ENCODE measurements at regions not wholly inside any gene's neighbourhood (a gene's known extent, or its start where the extent isn't known, plus 50 kb on each side); places are given as distances from the start of the nearest gene placed in this dataset.
A peak's percentile ranks its signal among the peaks of the same experiment; 100 is the strongest.

- no peak for DNase-seq (ENCODE audit: low read depth)
Observed at GRCh38 chr16:86401126-86401525, 109.2 kb upstream of the FOXF1 start.

DNA sequence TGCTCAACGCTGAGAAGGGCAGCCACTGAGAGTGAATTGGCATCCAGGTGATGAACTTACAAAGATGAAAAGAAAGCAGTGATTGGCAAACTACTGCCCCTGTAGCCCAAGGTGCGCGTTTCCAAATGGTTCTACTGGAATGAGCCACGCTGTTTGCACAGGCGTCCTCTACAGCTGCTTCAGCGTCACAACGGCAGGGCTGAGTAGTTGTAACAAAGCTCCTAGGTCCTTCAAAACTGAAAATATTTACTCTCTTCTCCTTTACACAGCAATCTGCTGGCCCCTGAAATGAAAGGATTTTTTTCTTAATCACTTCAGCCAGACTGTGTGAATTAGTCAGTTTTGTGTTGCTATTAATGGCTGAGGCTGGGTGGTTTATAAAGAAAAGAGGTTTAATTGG, 107.2 kb upstream of the FOXF1 start:
- no peak for DNase-seq (ENCODE audit: low read depth)

DNA sequence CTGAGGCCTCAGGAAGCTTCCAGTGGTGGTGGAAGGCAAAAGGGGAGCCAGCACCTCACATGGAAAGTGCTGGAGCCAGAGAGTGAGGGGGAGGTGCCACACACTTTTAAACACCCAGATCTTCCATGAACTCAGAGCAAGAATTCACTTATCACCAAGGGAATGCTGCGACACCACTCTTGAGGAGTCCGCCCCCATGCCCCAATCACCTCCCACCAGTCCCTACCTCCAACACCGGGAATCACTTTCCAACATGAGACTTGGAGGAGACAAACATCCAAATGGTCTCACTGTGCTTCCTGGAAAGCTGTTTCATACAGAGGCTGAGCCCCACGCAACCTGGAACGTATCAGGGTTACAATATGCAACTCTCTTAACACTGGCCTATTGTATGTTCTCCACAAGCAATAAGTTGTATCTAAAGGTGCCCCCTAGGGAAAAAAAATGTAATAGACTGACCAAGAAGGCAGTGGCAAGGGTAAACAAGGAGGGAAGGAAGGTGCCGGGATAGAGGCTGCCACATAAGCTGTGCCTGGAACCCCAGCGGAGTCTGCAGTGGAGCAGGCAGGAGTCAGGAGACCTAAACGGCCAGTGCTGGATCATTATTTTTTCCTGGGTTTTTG, 106.7 kb upstream of the FOXF1 start:
- peak; percentile 53 for DNase-seq (ENCODE audit: low read depth)

DNA sequence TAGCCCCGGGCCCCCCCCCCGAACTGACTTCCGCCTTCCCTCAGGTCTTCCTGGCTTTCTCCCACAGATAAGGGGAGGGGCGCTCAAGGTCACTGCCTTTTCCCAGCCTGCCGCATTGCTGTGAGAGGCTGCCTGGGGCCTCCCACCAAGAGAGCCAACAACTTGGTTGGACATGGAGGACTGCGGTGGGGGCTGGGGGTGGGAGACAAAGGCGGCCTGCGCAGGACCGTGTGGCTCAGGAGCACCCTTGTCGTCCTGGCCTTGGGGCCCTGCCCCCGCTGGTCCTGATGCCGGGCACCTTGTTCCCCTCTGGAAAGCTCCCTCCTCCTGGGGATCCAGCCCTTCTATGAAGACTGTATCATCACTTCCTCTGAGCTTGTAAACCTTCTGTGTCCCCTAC, 105.6 kb upstream of the FOXF1 start:
- no peak for DNase-seq (ENCODE audit: low read depth)

GRCh38 chr16:86405319-86405718, 105.0 kb upstream of the FOXF1 start:
- DNase-seq (ENCODE audit: low read depth), result no peak

DNA sequence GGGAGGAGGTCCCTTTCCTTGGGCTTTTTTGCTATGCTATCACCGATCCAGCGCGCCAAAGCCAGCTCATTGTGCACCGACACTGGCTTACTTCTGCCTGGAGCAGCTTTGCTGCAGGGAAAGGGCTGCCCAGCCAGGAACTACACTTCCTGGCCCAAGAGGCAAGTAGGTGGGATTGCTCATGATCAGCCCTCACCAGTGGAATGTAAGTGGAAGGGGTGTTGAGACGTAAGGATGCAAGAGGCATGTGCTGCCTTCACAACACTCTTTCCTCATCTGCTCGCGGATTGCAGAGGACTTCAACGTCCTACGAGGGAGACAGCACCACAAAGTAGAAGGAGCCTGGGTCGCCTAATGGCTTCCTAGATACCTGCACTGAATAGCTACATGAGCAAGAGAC, 104.3 kb upstream of the FOXF1 start:
- no peak for DNase-seq (ENCODE audit: low read depth)

DNA sequence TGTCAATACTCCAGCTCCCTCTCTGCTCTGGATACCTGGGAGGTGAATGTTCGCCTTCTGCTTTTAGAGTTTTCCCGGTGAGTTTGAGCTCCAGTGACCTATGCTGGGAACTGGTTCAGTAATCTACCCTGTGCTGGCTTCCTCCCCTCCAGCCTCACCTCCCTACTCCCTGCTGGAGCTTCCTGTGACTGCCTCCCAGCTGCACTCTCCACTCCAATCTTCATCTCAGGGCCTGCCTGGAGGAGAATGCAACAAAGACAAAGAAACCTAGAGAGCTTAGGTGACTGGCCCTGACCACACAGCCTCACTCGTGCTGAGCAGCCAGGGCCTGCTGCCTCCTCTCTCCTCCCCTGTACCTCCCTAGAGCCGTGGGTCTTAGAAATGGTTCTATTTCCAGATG, 101.6 kb upstream of the FOXF1 start:
- no peak for DNase-seq (ENCODE audit: low read depth)

DNA sequence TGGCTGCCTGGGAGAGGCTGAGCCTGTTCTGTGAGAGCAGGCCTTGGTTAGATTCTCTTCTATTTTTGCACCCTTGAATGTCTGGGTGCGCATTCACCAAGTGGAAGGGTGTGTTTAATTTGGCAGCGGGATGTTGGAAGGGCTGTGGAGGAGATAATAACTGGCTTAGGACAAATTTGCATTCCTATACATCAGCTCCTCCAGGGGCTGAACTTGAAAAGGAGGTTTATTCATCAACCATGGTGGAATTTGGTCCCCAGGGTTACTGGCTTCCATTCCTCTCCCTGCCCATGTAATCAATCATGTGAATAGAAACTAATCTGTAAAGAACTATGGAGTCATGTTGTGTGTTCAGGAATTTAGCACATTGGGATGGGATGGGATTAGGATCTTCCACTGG, 100.2 kb upstream of the FOXF1 start:
- no peak for DNase-seq (ENCODE audit: low read depth)

- DNase-seq (ENCODE audit: low read depth), result no peak
Observed at GRCh38 chr16:86410529-86410928, 99.8 kb upstream of the FOXF1 start.

DNA sequence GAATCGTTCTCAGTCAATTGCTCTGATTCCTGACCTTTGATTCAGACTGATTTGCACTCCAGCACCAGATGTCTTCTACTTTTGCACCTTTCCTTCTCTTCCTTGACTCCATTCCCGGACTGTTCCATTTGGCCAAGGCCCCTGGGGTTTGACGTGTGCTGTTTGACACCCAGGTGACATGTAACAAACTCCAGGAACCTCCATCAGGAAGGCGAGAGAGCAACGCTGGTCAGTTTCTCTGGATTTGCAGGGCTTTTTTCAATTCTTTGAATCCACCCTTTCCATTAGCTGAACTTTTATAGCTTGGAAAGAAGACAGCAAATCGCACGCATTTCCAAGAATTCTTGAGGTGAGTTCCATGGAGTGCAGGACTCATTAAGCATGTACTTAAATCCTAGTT, 98.4 kb upstream of the FOXF1 start:
- DNase-seq (ENCODE audit: low read depth), result no peak

- no peak for DNase-seq (ENCODE audit: low read depth)
Observed at GRCh38 chr16:86414991-86415740, 95.2 kb upstream of the FOXF1 start.

DNA sequence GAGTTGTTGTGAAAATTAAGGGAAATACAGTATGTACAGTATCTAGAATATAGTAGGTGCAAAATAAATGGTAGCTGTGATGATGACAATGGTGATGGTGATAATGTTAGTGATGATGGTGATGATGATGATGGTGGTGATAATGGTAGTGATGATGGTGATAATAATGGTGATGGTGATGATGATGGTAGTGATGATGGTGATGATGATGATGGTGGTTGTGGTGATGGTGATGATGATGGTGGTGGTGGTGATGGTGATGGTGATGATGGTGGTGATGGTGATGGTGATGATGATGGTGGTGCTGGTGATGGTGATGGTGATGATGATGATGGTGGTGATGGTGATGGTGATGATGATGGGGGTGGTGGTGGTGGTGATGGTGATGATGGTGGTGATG, 91.3 kb upstream of the FOXF1 start:
- DNase-seq (ENCODE audit: low read depth), result no peak

GRCh38 chr16:86419518-86419917, 90.8 kb upstream of the FOXF1 start:
- DNase-seq (ENCODE audit: low read depth), result no peak

- DNase-seq (ENCODE audit: low read depth), result no peak
Observed at GRCh38 chr16:86421995-86422394, 88.3 kb upstream of the FOXF1 start.

GRCh38 chr16:86424398-86424797, 85.9 kb upstream of the FOXF1 start:
- DNase-seq (ENCODE audit: low read depth), result no peak

- DNase-seq (ENCODE audit: low read depth), result peak; percentile 33
Observed at GRCh38 chr16:86424985-86425384, 85.3 kb upstream of the FOXF1 start.

- no peak for DNase-seq (ENCODE audit: low read depth)
Observed at GRCh38 chr16:86426063-86426642, 84.2 kb upstream of the FOXF1 start.

GRCh38 chr16:86427433-86427851, 82.9 kb upstream of the FOXF1 start:
- DNase-seq (ENCODE audit: low read depth), result no peak

- DNase-seq (ENCODE audit: low read depth), result no peak
Observed at GRCh38 chr16:86428729-86429517, 81.4 kb upstream of the FOXF1 start.

- DNase-seq (ENCODE audit: low read depth), result no peak
Observed at GRCh38 chr16:86429663-86430062, 80.7 kb upstream of the FOXF1 start.

GRCh38 chr16:86430814-86431213, 79.5 kb upstream of the FOXF1 start:
- no peak for DNase-seq (ENCODE audit: low read depth)

DNA sequence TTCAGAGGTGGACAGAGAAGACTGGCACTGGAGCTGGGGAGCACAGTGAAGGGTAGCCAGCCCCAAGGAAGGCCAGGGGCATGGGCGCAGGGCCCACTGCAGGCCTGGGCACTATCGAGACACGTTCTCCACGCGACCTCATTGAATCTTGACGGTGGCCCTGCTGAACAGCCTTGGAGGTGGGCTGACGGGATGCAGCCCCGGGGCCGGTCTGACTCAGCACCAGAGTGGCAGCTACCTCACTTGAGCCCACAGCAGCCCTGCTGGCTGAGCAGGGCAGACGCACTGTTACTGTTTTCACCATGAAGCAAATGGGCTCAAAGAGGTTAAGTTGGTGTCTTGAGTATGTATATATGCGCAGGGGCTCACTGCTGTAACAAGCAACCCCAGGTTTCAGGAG, 78.8 kb upstream of the FOXF1 start:
- DNase-seq (ENCODE audit: low read depth), result peak; percentile 13

DNA sequence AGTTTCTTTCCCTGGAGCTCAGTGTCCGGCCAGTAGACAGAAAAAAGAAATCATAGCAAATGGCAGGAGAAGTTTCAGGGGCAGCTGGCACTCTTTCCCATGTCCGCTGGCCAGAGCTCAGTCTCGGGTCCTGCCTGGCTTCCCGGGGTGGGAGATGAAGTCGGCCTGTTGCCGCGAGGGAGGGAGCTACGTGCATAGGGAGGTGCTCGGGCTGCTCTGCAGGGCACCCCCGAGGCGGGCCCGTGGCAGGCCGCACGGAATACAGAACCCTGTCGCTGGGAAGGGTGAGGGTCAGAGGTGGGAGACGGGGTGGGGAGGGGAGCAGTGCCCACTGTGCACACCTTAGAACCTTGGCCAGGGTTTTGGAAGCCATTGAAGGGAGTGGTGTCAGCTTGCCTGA, 78.3 kb upstream of the FOXF1 start:
- no peak for DNase-seq (ENCODE audit: low read depth)

Measured in M059J (cell line).